Right forelimb (tissue), 1 donor: ENCODE measurements at regions not wholly inside any gene's neighbourhood (a gene's known extent, or its start where the extent isn't known, plus 50 kb on each side); places are given as distances from the start of the nearest gene placed in this dataset.

Experiments
- DNase-seq: peaks from one replicate; pipeline ENCODE4 v3.0.0-alpha.2; 2018

- DNase-seq: peak; percentile 38
Measured at GRCh38 chr6:169165561-169166300, 87.9 kb downstream of the THBS2 start.

GRCh38 chr6:169164986-169165385 is 88.7 kb downstream of the THBS2 start:
- peak; percentile 34 for DNase-seq

- peak; percentile 29 for DNase-seq
Measured at GRCh38 chr6:169164451-169164850, 89.2 kb downstream of the THBS2 start.

- peak; percentile 33 for DNase-seq
Measured at GRCh38 chr6:169163411-169163901, 90.2 kb downstream of the THBS2 start.

GRCh38 chr6:169162752-169163407 is 90.8 kb downstream of the THBS2 start:
- peak; percentile 45 for DNase-seq

- peak; percentile 37 for DNase-seq
Measured at GRCh38 chr6:169162249-169162648, 91.4 kb downstream of the THBS2 start.

- no peak for DNase-seq
Measured at GRCh38 chr6:169161572-169162167, 92.0 kb downstream of the THBS2 start.

- no peak for DNase-seq
Measured at GRCh38 chr6:169160855-169161560, 92.6 kb downstream of the THBS2 start.

GRCh38 chr6:169160091-169160854 is 93.4 kb downstream of the THBS2 start:
- DNase-seq: peak; percentile 41

GRCh38 chr6:169159331-169159730 is 94.3 kb downstream of the THBS2 start:
- DNase-seq: no peak

- DNase-seq: peak; percentile 72
Measured at GRCh38 chr6:169158691-169159090, 95.0 kb downstream of the THBS2 start.

- peak; percentile 95 for DNase-seq
Measured at GRCh38 chr6:169158174-169158573, 95.5 kb downstream of the THBS2 start.

- DNase-seq: peak; percentile 81
Measured at GRCh38 chr6:169157197-169158148, 96.2 kb downstream of the THBS2 start.

GRCh38 chr6:169156793-169157147 is 96.9 kb downstream of the THBS2 start:
- peak; percentile 44 for DNase-seq

- DNase-seq: peak; percentile 37
Measured at GRCh38 chr6:169156108-169156792, 97.4 kb downstream of the THBS2 start.

GRCh38 chr6:169155481-169155880 is 98.2 kb downstream of the THBS2 start:
- no peak for DNase-seq

GRCh38 chr6:169153401-169153800 is 100.2 kb downstream of the THBS2 start:
- no peak for DNase-seq

- DNase-seq: peak; percentile 39
Measured at GRCh38 chr6:169146521-169146920, 107.1 kb downstream of the THBS2 start.

- DNase-seq: no peak
Measured at GRCh38 chr6:169145991-169146501, 107.6 kb downstream of the THBS2 start.

- no peak for DNase-seq
Measured at GRCh38 chr6:169145496-169145895, 108.2 kb downstream of the THBS2 start.
